ENCODE measurements at regions not wholly inside any gene's neighbourhood (a gene's known extent, or its start where the extent isn't known, plus 50 kb on each side); places are given as distances from the start of the nearest gene placed in this dataset.

GRCh38 chrX:40284852-40285251 is 187.1 kb upstream of the BCOR start:
- no peak for TF ChIP-seq EZH2 (IDR thresholded peaks at IDR 0.05; ENCODE audit: low read depth)
- TF ChIP-seq, protein P1, sequence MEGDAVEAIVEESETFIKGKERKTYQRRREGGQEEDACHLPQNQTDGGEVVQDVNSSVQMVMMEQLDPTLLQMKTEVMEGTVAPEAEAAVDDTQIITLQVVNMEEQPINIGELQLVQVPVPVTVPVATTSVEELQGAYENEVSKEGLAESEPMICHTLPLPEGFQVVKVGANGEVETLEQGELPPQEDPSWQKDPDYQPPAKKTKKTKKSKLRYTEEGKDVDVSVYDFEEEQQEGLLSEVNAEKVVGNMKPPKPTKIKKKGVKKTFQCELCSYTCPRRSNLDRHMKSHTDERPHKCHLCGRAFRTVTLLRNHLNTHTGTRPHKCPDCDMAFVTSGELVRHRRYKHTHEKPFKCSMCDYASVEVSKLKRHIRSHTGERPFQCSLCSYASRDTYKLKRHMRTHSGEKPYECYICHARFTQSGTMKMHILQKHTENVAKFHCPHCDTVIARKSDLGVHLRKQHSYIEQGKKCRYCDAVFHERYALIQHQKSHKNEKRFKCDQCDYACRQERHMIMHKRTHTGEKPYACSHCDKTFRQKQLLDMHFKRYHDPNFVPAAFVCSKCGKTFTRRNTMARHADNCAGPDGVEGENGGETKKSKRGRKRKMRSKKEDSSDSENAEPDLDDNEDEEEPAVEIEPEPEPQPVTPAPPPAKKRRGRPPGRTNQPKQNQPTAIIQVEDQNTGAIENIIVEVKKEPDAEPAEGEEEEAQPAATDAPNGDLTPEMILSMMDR (conservative IDR thresholded peaks at IDR 0.05) = no peak

Data from PC-9 (cell line).